Putamen (tissue), 1 donor: ENCODE measurements at regions not wholly inside any gene's neighbourhood (a gene's known extent, or its start where the extent isn't known, plus 50 kb on each side); places are given as distances from the start of the nearest gene placed in this dataset.

ENCODE experiments used
- DNase-seq: peaks from one replicate; pipeline ENCODE4 v3.0.0-alpha.2; 2016; ENCODE audit warnings: low spot score

GRCh38 chr15:31151301-31152233 is 50.0 kb upstream of the TRPM1 start:
- no peak for DNase-seq

DNA sequence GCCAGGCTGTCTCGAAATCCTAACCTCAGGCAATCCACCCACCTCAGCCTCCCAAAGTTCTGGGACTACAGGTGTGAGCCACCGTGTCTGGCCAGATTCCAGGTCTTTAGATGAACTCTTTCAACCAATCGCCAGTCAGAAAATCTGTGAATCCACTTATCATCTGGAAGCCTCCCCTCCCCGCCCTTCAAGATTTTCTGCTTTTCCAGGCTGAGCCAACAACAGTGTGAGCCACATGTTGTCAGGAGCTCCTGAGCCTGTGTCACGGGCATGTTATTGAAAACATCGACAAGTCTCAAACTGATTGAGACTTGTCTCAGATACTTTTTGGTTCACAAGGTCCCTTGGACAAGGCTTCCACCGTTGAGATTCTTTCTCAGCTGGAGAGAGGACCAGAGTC is 52.0 kb upstream of the TRPM1 start:
- no peak for DNase-seq

GRCh38 chr15:31155151-31155550 is 53.6 kb upstream of the TRPM1 start:
- no peak for DNase-seq

GRCh38 chr15:31156226-31156625 is 54.7 kb upstream of the TRPM1 start:
- no peak for DNase-seq

DNA sequence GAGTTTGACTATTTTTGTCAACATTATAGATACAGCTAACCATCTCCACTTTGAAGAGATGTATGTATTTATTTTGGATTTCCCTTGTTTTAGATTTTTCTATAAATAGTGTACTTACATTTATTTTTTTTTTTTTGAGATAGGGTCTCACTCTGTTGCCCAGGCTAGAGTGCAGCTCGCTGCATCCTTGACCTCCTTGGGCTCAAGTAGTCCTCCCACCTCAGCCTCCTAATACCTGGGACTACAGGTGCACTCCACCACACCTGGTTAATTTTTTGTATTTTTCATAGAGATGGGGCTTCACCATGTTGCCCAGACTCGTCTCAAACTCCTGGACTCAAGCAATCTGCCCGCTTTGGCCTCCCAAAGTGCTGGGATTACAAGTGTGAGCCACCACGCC is 55.3 kb upstream of the TRPM1 start:
- DNase-seq = no peak

DNA sequence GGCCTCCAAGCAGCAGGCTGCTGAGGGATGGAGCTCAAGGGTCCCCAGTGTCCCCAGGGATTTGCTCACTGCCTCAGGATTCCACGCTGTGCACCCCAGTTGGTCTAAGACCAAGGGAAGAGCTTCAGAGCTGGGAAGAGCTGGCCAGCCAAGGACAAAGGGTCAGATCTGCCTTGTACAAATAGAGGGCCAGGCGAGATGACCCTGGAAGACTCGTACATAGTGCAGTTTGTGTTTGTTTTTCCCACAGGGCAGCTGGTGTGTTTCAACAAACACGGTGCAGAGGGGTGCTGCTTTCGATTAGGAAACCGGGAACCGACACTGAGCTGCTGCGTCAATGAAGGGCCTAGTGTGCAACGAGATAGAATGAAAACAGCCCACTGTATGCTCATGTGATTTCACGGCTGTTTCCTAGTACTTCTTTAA is 56.1 kb upstream of the TRPM1 start:
- peak; percentile 2 for DNase-seq

GRCh38 chr15:31158858-31159569 is 57.5 kb upstream of the TRPM1 start:
- DNase-seq = no peak

DNA sequence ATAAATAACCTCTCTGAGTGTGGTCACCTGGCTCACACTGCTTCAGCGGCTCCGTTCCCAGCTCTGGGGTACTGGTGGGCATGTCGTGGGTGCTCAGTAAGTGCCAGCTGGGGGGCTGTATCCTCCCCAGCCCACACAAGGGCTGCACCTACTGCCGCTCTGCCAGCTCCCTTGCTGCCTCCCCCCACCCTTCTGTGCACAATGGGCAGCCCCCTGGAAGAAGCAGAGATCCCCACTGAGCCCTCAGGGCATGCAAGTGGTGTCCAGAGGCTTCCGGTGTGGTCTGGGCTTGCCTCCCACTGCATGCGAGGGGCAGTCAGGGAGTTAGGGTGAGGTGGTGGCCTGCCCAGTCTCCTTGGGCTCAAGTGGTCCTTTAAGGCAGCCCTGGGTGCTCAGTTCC is 58.3 kb upstream of the TRPM1 start:
- no peak for DNase-seq

GRCh38 chr15:31160297-31160696 is 58.8 kb upstream of the TRPM1 start:
- no peak for DNase-seq

DNA sequence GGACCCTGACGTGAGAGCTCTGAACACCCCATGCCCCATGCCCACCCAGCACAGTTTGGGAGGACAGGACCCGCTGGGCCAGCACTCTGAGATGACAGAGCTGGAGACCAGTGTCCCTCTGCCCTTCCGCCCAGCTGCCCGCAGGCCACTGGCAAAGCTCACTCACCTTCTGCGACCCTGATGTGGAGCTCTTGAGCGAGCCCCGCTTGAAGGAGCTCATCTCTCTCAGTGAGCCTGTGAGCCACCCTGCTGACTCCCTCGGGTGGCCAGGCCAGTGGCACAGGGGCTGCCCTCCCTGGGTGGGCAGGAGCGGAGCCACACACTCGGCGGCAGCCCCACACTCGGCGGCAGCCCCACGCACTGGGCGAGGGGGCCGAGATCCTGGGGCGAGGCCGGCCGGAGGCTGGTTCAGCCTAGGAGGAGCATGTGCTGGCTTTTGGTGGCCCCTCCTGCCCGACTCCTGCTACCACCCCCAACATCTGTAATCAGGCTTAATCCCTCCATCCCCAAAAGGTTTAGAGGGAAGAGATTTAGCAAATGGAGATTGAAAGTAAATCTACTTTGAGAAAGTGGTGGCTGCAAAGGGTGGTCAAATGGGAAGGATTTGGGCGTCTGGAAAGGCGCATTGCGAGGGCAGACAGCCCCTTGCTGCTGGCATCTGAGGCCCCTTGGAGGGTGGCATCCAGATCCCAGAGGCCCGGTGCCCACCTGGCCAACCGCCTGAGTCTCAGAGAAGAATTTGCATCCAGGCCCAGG is 59.4 kb upstream of the TRPM1 start:
- DNase-seq = no peak

DNA sequence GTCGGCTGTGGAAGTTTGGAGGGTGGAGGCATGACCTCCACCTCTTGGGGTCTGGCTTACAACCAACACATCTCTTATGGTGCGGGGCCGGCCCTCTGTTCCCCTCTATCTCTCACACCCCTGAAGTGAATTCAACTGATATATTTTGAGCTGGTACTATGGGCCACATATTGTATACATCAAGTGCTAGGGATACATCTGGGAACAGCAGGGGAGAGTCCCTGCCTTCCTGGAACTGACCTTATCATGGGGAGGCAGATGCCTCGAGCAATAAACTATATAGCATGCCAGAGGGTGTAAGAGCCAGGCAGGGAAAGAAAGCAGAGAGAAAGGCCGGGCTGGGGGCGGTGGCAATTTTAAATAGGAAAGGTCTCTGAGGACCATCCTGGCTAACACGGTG is 60.4 kb upstream of the TRPM1 start:
- no peak for DNase-seq

DNA sequence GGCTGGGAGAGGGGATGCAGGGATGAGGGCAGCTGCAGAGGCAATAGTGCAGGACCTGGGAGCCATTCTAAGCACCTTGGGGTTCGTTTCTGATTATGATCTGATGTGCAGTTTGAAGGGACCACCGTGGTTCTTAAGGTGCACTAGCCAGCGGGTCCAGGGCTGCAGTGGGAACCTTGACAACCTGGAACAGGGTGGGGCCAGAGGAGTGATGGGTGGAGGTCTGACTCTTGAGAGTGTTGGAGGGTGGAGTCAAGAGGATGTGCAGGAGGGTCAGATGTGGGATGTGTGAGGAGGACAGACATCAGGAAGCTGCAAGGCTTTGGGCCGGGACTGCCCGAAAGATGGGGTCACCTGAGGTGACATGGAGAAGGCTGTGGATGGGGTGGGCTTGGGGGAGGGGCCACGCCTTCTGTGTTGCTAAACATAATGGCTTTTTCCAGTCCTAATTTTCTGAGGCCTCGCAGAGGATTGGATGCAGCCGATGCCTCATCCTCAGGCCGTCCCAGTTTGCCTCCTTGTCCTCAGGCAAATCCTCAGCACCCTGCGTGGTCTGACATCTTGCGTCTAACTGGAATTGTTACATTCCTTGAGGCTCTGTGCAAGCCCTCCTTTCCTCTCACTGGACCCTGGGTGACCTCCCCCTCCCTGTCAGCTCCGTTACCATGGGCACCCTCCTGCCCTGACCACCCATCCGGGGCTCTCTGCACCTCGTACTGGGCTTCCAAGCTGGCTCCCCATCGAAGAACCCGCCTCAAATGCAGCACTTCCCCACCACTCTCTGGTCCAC is 61.4 kb upstream of the TRPM1 start:
- DNase-seq = no peak

- DNase-seq = no peak
Observed at GRCh38 chr15:31163769-31164572, 62.4 kb upstream of the TRPM1 start.

DNA sequence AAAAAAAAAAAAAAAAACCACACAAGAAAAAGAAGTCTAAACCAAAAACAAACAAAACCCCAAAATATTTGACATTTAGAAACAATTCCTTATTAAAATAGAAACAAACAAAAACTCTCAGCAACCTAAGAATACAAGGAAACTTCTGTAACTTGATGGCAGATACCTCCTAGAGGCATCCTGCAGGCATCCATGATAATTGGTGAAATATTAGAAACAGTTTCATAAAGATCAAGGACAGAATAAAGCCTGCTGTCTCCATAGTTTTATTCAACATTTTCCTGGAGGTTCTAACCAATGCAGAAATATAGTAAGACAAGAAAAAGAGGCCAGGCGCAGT is 63.0 kb upstream of the TRPM1 start:
- DNase-seq = no peak

DNA sequence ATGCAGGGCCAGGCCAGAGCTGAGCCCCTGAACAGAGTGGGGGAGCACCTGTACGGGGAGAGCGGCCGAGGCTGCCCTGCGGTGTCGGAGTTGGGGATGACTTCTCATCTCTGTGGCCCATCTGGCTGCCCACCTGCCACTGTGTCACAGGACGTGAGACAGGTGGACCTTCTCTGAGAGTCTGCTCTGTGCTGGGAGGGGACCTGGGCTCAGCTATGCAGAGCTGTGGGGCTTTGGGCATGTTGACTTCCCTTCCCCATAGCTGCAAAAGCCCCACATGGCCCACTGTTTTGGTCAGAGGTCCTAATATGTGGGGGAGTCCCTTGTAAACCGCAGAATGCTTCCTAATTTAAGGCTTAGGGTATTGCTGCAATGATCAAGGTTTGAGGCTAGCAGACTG is 68.0 kb upstream of the TRPM1 start:
- no peak for DNase-seq

DNA sequence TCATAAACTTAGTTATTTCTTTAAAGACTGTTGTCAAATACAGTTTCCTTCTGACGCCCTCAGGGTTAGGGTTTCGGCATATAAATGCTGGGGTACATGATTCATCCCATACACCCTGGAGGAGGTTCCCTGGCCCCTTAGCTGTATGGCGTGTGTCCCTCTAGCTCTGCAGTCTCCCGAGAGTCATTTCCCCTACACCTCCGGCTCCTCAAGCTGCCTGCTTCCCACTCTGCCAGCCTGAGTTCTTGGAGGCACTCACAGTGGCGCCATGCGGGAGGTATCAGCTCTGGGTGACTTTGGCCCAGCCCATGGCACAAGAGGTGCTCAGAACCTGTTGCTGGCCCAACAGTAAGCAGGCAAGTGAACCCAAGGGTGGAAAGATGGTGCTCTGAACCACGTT is 70.2 kb upstream of the TRPM1 start:
- no peak for DNase-seq

GRCh38 chr15:31172606-31173005 is 71.1 kb upstream of the TRPM1 start:
- DNase-seq = no peak

DNA sequence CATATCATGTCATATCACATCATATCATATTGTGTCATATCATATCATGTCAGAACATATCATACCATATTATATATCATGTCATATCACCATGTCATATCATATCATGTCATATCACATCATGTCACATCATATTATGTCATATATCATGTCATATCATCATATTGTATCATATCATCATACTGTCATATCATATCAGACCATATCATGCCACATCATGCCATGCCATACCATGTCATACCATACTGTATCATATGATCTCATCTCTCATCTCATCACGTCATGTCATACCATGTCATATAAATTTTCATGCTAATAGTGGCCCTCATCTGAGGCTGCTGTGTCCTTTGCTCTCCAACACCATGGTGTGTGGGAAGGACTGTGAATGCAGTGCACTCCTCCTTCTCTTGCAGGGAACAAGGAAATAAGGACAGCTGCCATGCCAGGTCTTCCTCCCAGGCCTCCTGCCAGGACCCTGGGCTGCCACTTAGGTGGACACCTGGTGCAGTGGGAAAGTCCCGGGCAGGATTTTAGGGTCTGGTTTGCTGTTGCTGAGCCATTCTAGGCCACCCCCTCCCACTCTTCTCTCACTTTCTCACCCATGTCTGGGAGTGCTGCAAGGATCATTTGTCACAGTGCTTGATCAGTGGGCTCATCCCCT is 72.4 kb upstream of the TRPM1 start:
- no peak for DNase-seq

GRCh38 chr15:31175484-31175883 is 74.0 kb upstream of the TRPM1 start:
- DNase-seq = no peak

DNA sequence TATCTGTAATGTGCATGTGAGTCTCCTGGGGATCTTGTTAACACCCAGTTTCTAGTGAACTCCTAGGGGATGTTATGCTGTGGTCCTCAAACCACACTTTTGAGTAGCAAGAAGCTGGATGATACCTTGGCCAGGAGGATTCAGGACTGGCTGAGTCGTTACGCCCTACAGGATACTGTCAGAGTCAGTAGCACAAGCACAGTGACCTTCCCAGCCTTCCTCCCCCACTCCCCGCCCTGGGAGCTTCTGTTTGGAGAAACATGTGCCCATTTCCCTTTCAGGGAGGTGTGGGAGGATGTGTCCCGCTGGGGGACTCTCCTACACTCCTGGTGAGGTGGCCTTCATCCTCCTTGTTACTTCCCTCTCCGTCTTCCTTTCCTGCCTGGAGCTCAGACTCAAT is 76.4 kb upstream of the TRPM1 start:
- DNase-seq = no peak

DNA sequence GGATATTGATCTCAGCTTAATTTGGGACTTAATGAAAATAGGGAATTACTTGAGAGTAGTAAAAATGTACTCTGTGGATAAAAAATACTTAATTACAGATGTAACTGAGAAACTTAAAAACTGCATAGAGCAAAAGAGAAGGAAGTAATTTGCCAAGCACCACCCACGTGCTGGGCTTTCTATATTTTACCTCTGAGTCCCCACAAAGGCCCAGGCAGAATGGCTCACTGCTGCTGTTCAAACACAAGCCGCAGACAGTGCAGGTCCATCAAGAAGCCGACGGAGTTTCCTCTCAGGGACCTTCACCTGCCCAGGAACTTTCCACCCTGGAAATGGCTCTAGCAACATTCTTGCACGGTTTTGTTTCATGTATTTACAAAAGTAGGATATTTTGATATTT is 77.2 kb upstream of the TRPM1 start:
- DNase-seq = no peak
